ENCODE measurements at regions not wholly inside any gene's neighbourhood (a gene's known extent, or its start where the extent isn't known, plus 50 kb on each side); places are given as distances from the start of the nearest gene placed in this dataset.

GRCh38 chr2:123696021-123696420 is 329.1 kb upstream of the CNTNAP5 start:
- no peak for DNase-seq (ENCODE audit: low read depth in 1 of 2, low spot score in 1 of 2)
- Histone ChIP-seq H3K27ac (no peak overlapping the region), H3K9me3 (ENCODE audit: low read depth) (no peaks in the 10 kb centered on the region), H3K4me1 (ENCODE audit: low read depth) (no peaks in the 10 kb centered on the region), H3K36me3 (no peaks in the 10 kb centered on the region), H3K27me3 (no peaks in the 10 kb centered on the region), H3K4me3 (no peak overlapping the region)
- no peak for TF ChIP-seq CTCF (IDR thresholded peaks at IDR 0.05; ENCODE audit: low read depth, low read length)

GRCh38 chr2:123696799-123697410 is 328.2 kb upstream of the CNTNAP5 start:
- TF ChIP-seq CTCF (IDR thresholded peaks at IDR 0.05; ENCODE audit: low read depth, low read length): no peak
- H3K27me3 ChIP-seq: no peaks in the 10 kb centered on the region
- DNase-seq (ENCODE audit: low read depth in 1 of 2, low spot score in 1 of 2): no peak
- no peak overlapping the region for H3K4me3 ChIP-seq
- H3K9me3 ChIP-seq (ENCODE audit: low read depth): no peaks in the 10 kb centered on the region
- H3K4me1 ChIP-seq (ENCODE audit: low read depth): no peaks in the 10 kb centered on the region
- H3K27ac ChIP-seq: no peak overlapping the region
- no peaks in the 10 kb centered on the region for H3K36me3 ChIP-seq

- no peak for TF ChIP-seq CTCF (IDR thresholded peaks at IDR 0.05; ENCODE audit: low read depth, low read length)
- Histone ChIP-seq H3K4me3 (no peak overlapping the region), H3K4me1 (ENCODE audit: low read depth) (no peaks in the 10 kb centered on the region), H3K27ac (no peak overlapping the region), H3K36me3 (no peaks in the 10 kb centered on the region), H3K9me3 (ENCODE audit: low read depth) (no peaks in the 10 kb centered on the region), H3K27me3 (no peaks in the 10 kb centered on the region)
- DNase-seq (ENCODE audit: low read depth in 1 of 2, low spot score in 1 of 2): no peak
Measured at GRCh38 chr2:123715467-123715982, 309.6 kb upstream of the CNTNAP5 start.

- no peak overlapping the region for H3K4me3 ChIP-seq
- no peak for DNase-seq (ENCODE audit: low read depth in 1 of 2, low spot score in 1 of 2)
- no peaks in the 10 kb centered on the region for H3K4me1 ChIP-seq (ENCODE audit: low read depth)
- H3K9me3 ChIP-seq (ENCODE audit: low read depth): no peaks in the 10 kb centered on the region
- H3K27ac ChIP-seq: no peak overlapping the region
- no peak for TF ChIP-seq CTCF (IDR thresholded peaks at IDR 0.05; ENCODE audit: low read depth, low read length)
- no peaks in the 10 kb centered on the region for H3K27me3 ChIP-seq
- no peaks in the 10 kb centered on the region for H3K36me3 ChIP-seq
Measured at GRCh38 chr2:123717636-123718334, 307.3 kb upstream of the CNTNAP5 start.

- no peak for TF ChIP-seq CTCF (IDR thresholded peaks at IDR 0.05; ENCODE audit: low read depth, low read length)
- no peak for DNase-seq (ENCODE audit: low read depth in 1 of 2, low spot score in 1 of 2)
- H3K27ac ChIP-seq: no peak overlapping the region
- no peaks in the 10 kb centered on the region for H3K4me1 ChIP-seq (ENCODE audit: low read depth)
- H3K27me3 ChIP-seq: no peaks in the 10 kb centered on the region
- H3K4me3 ChIP-seq: no peak overlapping the region
- H3K36me3 ChIP-seq: no peaks in the 10 kb centered on the region
- no peaks in the 10 kb centered on the region for H3K9me3 ChIP-seq (ENCODE audit: low read depth)
Measured at GRCh38 chr2:123720760-123721159, 304.3 kb upstream of the CNTNAP5 start.
